GM18519 (cell line): ENCODE measurements at regions not wholly inside any gene's neighbourhood (a gene's known extent, or its start where the extent isn't known, plus 50 kb on each side); places are given as distances from the start of the nearest gene placed in this dataset.
"Not testable (repeated sequence)": the region's sequence is repeated elsewhere in the genome, so short reads cannot be mapped to it uniquely, and the experiment has no call there.

Source experiments
- ATAC-seq: cut with Tn5 transposase; IDR thresholded peaks from one replicate; pipeline ENCODE4 v1.9.1; 2021; ENCODE audit warnings: mild to moderate bottlenecking, moderate library complexity; ENCODE audit not compliant: unreplicated experiment, low FRiP score

DNA sequence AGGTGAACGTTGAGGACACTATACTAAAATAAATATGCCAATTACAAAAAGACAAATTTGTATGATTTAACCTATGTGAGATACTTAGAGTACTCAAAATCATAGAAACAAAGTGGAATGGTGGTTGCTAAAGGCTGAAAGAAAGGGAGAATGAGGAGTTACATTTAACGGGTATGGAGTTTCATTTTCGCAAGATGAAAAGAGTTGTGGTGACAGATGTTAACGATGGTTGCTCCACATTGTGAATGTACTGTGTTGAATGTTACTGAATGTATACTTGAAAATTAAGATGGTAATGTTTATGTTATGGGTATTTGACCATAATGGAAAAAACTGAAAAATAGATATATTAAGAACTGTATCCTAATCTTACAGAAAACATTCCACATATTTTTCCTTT, 51.3 kb upstream of the MOCS2 start:
- no peak for ATAC-seq

GRCh38 chr5:53161876-53162275, 52.3 kb upstream of the MOCS2 start:
- no peak for ATAC-seq

DNA sequence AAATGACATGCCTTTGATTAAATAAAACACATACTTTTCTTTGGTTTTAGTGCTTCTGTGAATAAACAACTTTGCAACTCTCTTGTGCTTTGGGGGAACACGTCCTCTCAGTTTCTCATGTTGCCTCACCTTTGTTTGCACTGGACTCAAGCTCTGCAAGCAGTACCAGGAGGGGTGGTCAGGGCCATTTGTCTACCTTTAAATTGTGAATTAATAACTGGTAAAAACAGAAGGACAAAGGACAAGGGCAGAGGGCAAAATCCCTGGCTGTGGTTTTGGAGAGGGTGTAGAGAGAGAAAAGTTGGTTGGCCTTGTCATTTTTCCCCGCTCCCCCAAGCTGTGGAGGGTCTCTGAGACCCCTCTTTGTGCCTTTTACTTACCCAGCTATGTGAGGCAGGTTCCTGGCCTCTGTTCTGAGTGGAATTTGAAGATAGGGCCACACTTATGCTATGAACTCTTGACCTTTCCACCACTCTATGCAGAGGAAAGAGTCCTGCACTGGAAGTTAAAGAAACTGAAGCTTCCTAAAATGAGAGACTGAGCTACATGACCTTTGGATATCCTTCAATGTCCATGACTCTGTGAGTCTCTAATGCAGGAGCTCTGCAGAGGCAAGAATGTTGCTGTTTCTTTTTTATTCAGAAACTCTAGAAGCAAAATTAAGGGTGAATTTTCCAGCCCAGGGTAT, 55.1 kb upstream of the MOCS2 start:
- no peak for ATAC-seq

GRCh38 chr5:53165431-53166182, 56.0 kb upstream of the MOCS2 start:
- ATAC-seq, result no peak

GRCh38 chr5:53166183-53166495, 56.6 kb upstream of the MOCS2 start:
- no peak for ATAC-seq

- ATAC-seq, result no peak
Observed at GRCh38 chr5:53167836-53168235, 58.3 kb upstream of the MOCS2 start.

DNA sequence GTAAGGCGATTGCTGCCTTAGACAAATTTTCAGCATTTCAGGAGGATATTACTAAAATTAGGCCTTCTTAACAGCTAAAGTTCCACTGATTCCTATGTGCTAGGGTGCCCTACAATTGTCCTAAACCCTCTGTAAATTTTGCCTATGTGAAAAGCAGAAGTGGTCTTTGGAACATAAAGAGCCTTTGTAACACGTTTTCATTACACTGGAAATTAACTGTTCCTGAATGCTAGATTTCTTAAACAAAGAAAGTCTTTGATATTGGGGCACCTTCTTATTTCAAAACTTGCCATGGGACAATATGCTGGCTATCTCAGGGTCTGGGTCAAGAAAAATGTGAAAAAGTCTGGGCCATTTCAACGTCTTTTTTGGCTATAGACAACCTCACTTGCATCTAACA, 60.4 kb upstream of the MOCS2 start:
- ATAC-seq, result no peak

DNA sequence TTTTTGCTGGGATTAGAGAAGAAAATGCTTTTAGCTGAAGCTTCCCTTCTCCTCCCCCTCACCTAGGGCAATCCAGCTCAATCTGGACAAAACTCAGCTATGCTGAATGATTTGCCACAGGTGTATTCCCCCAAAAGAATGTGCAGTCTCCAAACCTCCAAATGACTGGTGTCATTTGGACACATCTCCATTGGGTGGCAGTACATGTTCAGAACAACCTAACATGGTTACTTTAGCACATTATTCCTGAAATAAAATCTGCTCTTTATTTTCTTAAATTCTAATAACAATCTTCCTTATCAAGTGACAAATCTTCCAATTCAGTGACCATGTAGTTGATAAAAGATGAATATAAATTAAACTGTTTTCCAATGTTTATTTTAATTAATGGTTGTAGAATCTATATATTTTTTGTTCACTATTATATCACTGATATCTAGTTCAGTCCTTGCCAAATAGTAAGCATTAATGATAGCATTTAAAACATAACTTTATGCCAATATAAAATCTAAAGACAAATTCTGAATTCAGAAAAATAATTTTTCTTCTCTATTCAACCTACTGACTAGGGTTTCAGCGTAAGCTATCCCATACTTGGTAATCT, 61.3 kb upstream of the MOCS2 start:
- no peak for ATAC-seq

- ATAC-seq, result not testable (repeated sequence)
Observed at GRCh38 chr5:53172073-53172472, 62.5 kb upstream of the MOCS2 start.

- no peak for ATAC-seq
Observed at GRCh38 chr5:53172630-53173029, 63.1 kb upstream of the MOCS2 start.

GRCh38 chr5:53173083-53173482, 63.5 kb upstream of the MOCS2 start:
- ATAC-seq, result no peak

DNA sequence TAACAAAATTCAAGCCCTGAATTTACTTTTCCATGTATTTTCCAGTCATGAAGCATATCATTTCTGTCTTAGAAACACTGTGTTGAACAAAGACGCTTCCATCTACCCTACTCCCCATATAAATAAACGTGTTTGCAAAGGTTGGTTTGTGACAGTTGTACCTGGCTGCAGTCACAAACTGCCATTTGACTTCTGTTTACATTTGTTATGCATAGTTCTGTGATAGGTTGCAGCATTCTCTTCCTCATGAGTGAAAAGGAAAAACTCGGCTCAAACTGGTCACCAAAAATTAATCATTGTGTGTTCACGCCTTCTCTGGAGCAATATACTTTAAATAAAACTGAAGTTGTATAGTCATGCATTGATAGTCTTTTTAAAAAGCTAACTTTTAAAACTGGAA, 69.3 kb upstream of the MOCS2 start:
- no peak for ATAC-seq

GRCh38 chr5:53179691-53180090, 70.1 kb upstream of the MOCS2 start:
- no peak for ATAC-seq

GRCh38 chr5:53180538-53180937, 71.0 kb upstream of the MOCS2 start:
- ATAC-seq, result no peak

DNA sequence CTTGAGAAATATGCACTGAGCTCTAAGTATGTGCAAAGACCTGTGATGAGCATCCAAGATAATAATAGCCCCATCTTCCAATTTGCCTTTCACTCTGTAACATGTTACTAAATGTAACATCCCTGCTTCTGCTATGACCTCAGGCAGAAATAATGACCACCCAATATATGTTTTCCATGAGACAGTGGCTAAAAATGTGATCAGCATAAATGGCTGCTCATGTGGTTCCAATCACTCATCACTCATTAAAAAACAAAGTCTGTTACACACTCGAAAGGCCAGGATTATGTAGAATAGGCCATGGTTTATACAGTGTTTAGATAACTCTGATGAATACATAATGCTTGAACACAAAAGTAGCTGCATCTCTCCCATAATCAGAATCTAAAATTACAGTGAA, 71.4 kb upstream of the MOCS2 start:
- ATAC-seq, result no peak

GRCh38 chr5:53183880-53184279, 74.3 kb upstream of the MOCS2 start:
- ATAC-seq, result no peak

- ATAC-seq, result no peak
Observed at GRCh38 chr5:53191548-53192165, 82.1 kb upstream of the MOCS2 start.

DNA sequence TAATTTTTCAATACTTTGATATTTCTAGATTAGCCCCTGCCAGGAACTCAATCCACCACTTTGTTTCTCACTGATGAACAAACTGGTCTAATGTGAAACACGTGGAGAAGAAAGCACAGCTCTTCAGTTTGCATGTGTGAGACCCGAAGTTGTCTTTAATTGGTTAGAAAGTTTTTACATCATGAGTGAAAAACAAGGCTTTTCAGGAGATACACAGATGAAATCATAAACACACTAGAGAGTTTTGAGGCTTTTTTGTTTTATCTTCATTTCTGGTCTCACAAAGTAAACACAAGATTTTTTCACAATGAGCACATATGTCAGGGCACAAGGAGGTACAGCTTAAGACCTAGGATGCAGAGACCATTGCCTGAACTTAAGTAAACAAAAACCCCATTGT, 84.5 kb upstream of the MOCS2 start:
- ATAC-seq, result no peak

GRCh38 chr5:53199882-53200281, 90.3 kb upstream of the MOCS2 start:
- no peak for ATAC-seq

GRCh38 chr5:53200306-53200705, 90.7 kb upstream of the MOCS2 start:
- ATAC-seq, result no peak

DNA sequence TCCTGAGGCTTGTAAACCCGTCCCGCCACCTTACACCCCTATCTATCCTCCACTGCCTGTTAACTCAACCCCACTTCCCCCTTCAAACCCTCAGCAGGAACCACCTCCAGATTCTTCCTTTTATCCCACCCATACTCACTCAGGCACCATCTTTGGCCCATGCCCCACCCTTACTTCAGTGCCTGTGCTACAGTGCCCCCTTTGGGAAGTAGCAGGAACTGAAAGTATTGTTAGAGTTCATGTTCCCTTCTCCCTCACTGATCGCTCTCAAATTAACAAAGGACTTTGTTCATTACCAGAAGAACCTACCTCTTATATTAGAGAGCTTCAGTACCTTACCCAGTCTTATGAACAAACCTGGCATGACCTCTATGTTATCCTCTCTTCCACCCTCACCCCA, 92.2 kb upstream of the MOCS2 start:
- no peak for ATAC-seq

DNA sequence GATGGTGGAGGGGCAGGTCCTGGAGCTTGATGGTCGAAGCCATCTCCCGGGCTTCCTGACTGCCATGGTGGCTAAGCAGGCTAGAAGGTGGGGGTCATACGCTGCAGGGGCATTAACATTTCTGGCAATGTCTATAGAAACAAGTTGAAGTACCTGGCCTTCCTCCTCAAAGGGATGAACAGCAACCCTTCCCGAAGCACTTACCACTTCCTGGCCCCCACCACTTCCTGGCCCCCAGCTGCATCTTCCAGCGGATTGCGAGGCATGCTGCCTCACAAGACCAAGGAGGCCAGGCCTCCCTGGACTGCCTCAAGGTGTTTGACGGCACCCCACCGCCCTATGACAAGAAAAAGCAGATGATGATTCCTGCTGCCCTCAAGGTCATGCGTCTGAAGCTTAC, 97.0 kb upstream of the MOCS2 start:
- ATAC-seq, result no peak
